B cell (primary cell): ENCODE measurements at regions not wholly inside any gene's neighbourhood (a gene's known extent, or its start where the extent isn't known, plus 50 kb on each side); places are given as distances from the start of the nearest gene placed in this dataset.

Source experiments
- ATAC-seq: fragments of 200-7000 bp; cut with Tn5 transposase; one replicate; pipeline ENCODE4 v1.10.0; 2021; ENCODE audit warnings: low read depth, mild to moderate bottlenecking, moderate number of reproducible peaks, moderate library complexity
- CTCF ChIA-PET: fragments of 350-600 bp; sonication (Branson Sonifier 250); formaldehyde crosslinking; loops from one replicate; lab custom pipeline; 2021; ENCODE audit warnings: antibody characterized with exemption, inconsistent platforms; lab: Charles Lee
- POLR2A ChIA-PET: fragments of 350-600 bp; sonication (Branson Sonifier 250); formaldehyde crosslinking; loops from one replicate; lab custom pipeline; 2021; ENCODE audit warnings: antibody characterized with exemption; lab: Charles Lee
- DNase-seq: peaks from one replicate; pipeline ENCODE4 v3.0.0; 2013
- H2AFZ ChIP-seq: 2 replicates; pipeline ENCODE4 v1.6.1; 2012; ENCODE audit warnings: mild to moderate bottlenecking, low read depth, low read length; ENCODE audit not compliant: insufficient read depth, poor library complexity, severe bottlenecking
- H3K27ac ChIP-seq, 2 donors: 1 replicate in 1 of 2; 2 replicates in 1 of 2; pipeline ENCODE4 v1.5.1; 2012 to 2013; ENCODE audit warnings: low read length in 2 of 2, mild to moderate bottlenecking in 2 of 2, moderate library complexity in 1 of 2
- H3K27me3 ChIP-seq, 4 experiments: fragments of 200-600 bp in 1 of 4; sonication (generic) in 1 of 4; replicated peaks in 1 of 4; 1 replicate in 2 of 4; 2 replicates in 2 of 4; pipeline versions ENCODE4 v1.6.1 to v1.7.0; 2013 to 2016; ENCODE audit warnings: low read length in 3 of 4, mild to moderate bottlenecking in 2 of 4, mixed read lengths in 1 of 4, moderate library complexity in 1 of 4; ENCODE audit not compliant: insufficient read depth in 4 of 4, control insufficient read depth in 3 of 4; ENCODE audit errors: control extremely low read depth in 1 of 4
- H3K36me3 ChIP-seq, 2 experiments: replicated peaks in 1 of 2; 1 replicate in 1 of 2; 2 replicates in 1 of 2; pipeline versions ENCODE4 v1.6.1 to v1.7.1; 2013; ENCODE audit warnings: low read length in 1 of 2; ENCODE audit not compliant: insufficient read depth in 2 of 2, control insufficient read depth in 1 of 2; ENCODE audit errors: control extremely low read depth in 1 of 2, extremely low read depth in 1 of 2
- H3K4me1 ChIP-seq, 2 donors: fragments of 200-600 bp in 1 of 2; sonication (generic) in 1 of 2; 1 replicate in 1 of 2; 2 replicates in 1 of 2; pipeline versions ENCODE4 v1.5.1 to v1.6.1; 2013 to 2017; ENCODE audit warnings: low read length in 2 of 2; ENCODE audit not compliant: control insufficient read depth in 2 of 2, insufficient read depth in 2 of 2
- H3K4me2 ChIP-seq: replicated peaks from 2 replicates; pipeline ENCODE3; 2012; ENCODE audit warnings: mild to moderate bottlenecking, low read depth, low read length; ENCODE audit not compliant: poor library complexity, severe bottlenecking
- H3K4me3 ChIP-seq, 5 experiments: fragments of 200-600 bp in 1 of 5; sonication (generic) in 1 of 5; 1 replicate in 3 of 5; 2 replicates in 2 of 5; pipeline versions ENCODE4 v1.5.1 to v1.7.0; 2011 to 2016; ENCODE audit warnings: low read length in 4 of 5, mild to moderate bottlenecking in 4 of 5, low read depth in 2 of 5, control low read depth in 1 of 5, moderate library complexity in 1 of 5; ENCODE audit not compliant: insufficient read depth in 1 of 5; ENCODE audit errors: control extremely low read depth in 1 of 5, extremely low read depth in 1 of 5
- H3K79me2 ChIP-seq: fragments of 200-600 bp; sonication (generic); one replicate; pipeline ENCODE4 v1.6.0; 2016; ENCODE audit warnings: low read length; ENCODE audit not compliant: control insufficient read depth, insufficient read depth
- H3K9ac ChIP-seq: fragments of 200-600 bp; sonication (generic); 2 replicates; pipeline ENCODE4 v1.6.1; 2017; ENCODE audit warnings: mild to moderate bottlenecking, low read length, moderate library complexity
- H3K9me3 ChIP-seq, 3 donors: one replicate each; pipeline versions ENCODE4 v1.6.1 to v1.7.1; 2013; ENCODE audit warnings: low read length in 2 of 3; ENCODE audit not compliant: control insufficient read depth in 2 of 3, insufficient read depth in 1 of 3; ENCODE audit errors: control extremely low read depth in 1 of 3
- H4K20me1 ChIP-seq: 2 replicates; pipeline ENCODE4 v1.6.0; 2012; ENCODE audit warnings: mild to moderate bottlenecking, low read length; ENCODE audit not compliant: insufficient read depth, control insufficient read depth, poor library complexity, severe bottlenecking
- H3K27ac Mint-ChIP-seq: one replicate; pipeline ENCODE4 v1.8.0; 2021; ENCODE audit warnings: mixed read lengths
- H3K27me3 Mint-ChIP-seq: one replicate; pipeline ENCODE4 v1.8.0; 2021; ENCODE audit warnings: mixed read lengths
- H3K4me1 Mint-ChIP-seq: one replicate; pipeline ENCODE4 v1.8.0; 2021; ENCODE audit warnings: mixed read lengths
- H3K4me3 Mint-ChIP-seq: one replicate; pipeline ENCODE4 v1.8.0; 2021; ENCODE audit warnings: mixed read lengths
- H3K9me3 Mint-ChIP-seq: one replicate; pipeline ENCODE4 v1.8.0; 2022; ENCODE audit warnings: mixed read lengths; ENCODE audit not compliant: insufficient read depth
- EZH2 ChIP-seq: IDR thresholded peaks from 2 replicates; pipeline ENCODE4 v1.6.1; 2012; ENCODE audit warnings: borderline replicate concordance, low read depth, mild to moderate bottlenecking, moderate library complexity, low read length; ENCODE audit not compliant: insufficient read depth, poor library complexity, severe bottlenecking
- WGBS: methylation state at CpG from one replicate; pipeline ENCODE4 v1.1.5; 2013; ENCODE audit warnings: missing lambda C conversion rate; ENCODE audit not compliant: insufficient coverage; 5-methylcytosine and 5-hydroxymethylcytosine counted together
- intact Hi-C: fragments of 100-400 bp; cut with micrococcal nuclease; formaldehyde crosslinking; loops from one replicate; pipeline ENCODE4 v1.10.0; 2022
- TF ChIP-seq, protein P1 (sequence below): fragments of 200-600 bp; IDR thresholded peaks from one replicate; pipeline ENCODE4 v1.8.0; 2022; ENCODE audit warnings: antibody characterized with exemption, mild to moderate bottlenecking

DNA sequence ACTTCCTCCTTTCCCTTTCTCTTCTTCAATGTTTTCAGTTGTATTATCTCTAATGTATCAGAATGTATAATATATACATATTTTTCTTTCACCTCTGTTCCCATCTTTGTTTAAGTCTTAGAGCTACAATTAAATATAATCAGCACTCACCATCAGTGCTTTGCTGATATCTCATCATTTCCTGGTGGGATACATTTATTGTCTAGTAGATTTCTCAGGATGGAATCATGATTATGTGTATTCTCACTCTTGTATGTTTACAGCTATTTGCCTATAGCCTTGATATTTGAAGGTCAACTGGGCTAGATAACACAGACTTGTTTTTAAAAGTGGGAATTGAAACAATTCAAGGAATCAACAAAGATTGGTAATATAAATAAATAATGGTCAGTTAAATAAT is 124.9 kb upstream of the EEA1 start:
- Mint-ChIP-seq H3K4me1 (peaks cover 1% of the 10 kb centered on the region), H3K4me3 (no peak overlapping the region), H3K27me3 (peaks cover 12% of the 10 kb centered on the region), H3K27ac (no peak overlapping the region), H3K9me3 (no peaks in the 10 kb centered on the region)
- no peak for ATAC-seq
- Histone ChIP-seq H3K4me1 (no peaks in the 10 kb centered on the region), H4K20me1 (no peaks in the 10 kb centered on the region), H3K9ac (no peak overlapping the region), H3K4me3 (no peak overlapping the region), H3K4me2 (no peak overlapping the region), H3K9me3 (no peaks in the 10 kb centered on the region), H3K27ac (no peak overlapping the region), H3K36me3 (no peaks in the 10 kb centered on the region), H2AFZ (no peak overlapping the region), H3K79me2 (no peaks in the 10 kb centered on the region), H3K27me3 (no peaks in the 10 kb centered on the region)
- POLR2A ChIA-PET, result no interaction called here
- DNase-seq, result no peak
- CTCF ChIA-PET, result no interaction called here
- TF ChIP-seq EZH2, result no peak
- TF ChIP-seq, protein P1, sequence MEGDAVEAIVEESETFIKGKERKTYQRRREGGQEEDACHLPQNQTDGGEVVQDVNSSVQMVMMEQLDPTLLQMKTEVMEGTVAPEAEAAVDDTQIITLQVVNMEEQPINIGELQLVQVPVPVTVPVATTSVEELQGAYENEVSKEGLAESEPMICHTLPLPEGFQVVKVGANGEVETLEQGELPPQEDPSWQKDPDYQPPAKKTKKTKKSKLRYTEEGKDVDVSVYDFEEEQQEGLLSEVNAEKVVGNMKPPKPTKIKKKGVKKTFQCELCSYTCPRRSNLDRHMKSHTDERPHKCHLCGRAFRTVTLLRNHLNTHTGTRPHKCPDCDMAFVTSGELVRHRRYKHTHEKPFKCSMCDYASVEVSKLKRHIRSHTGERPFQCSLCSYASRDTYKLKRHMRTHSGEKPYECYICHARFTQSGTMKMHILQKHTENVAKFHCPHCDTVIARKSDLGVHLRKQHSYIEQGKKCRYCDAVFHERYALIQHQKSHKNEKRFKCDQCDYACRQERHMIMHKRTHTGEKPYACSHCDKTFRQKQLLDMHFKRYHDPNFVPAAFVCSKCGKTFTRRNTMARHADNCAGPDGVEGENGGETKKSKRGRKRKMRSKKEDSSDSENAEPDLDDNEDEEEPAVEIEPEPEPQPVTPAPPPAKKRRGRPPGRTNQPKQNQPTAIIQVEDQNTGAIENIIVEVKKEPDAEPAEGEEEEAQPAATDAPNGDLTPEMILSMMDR, result no peak
- intact Hi-C loops, result no loop called here

DNA sequence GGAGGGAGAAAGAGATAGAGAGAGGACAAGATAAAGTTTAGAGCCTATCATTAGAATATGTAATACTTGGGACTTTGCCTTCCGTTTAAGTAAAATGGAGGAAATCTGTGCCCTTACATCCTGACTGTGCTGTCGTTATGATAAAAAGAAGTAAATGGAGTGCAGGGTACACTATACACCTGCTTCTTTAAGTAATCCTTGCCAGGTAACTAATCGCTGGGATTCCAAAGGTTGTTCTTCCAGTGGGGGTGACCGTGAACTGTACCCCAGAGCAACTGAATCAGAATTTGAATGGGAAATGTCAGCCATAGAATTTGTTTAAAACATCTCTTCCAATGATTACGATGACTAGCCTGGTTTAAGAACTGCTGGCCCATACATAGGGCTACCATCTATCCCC is 126.1 kb upstream of the EEA1 start:
- H4K20me1 ChIP-seq, result no peaks in the 10 kb centered on the region
- Mint-ChIP-seq H3K9me3 (no peaks in the 10 kb centered on the region), H3K27me3 (peaks cover 12% of the 10 kb centered on the region), H3K4me3 (no peak overlapping the region), H3K27ac (no peak overlapping the region), H3K4me1 (peaks cover 10% of the 10 kb centered on the region)
- H3K4me1 ChIP-seq, result peaks cover 6 to 7% of the 10 kb centered on the region in 2 donors
- intact Hi-C loops, result no loop called here
- H3K9ac ChIP-seq, result no peak overlapping the region
- H3K36me3 ChIP-seq, result no peaks in the 10 kb centered on the region
- 90% methylated on average over 2 of the region's 5 CpGs for WGBS
- no peak overlapping the region for H3K4me2 ChIP-seq
- POLR2A ChIA-PET, result no interaction called here
- CTCF ChIA-PET, result no interaction called here
- H3K27me3 ChIP-seq, result no peaks in the 10 kb centered on the region
- H2AFZ ChIP-seq, result no peak overlapping the region
- TF ChIP-seq EZH2, result no peak
- TF ChIP-seq, protein P1, result no peak
- no peak overlapping the region for H3K27ac ChIP-seq
- no peaks in the 10 kb centered on the region for H3K79me2 ChIP-seq
- no peaks in the 10 kb centered on the region for H3K9me3 ChIP-seq
- no peak overlapping the region for H3K4me3 ChIP-seq
- DNase-seq (no peak), ATAC-seq (no peak)
